SK-N-SH (cell line): ENCODE measurements at regions not wholly inside any gene's neighbourhood (a gene's known extent, or its start where the extent isn't known, plus 50 kb on each side); places are given as distances from the start of the nearest gene placed in this dataset.

Experiments used
- CTCF ChIA-PET: fragments of 300-600, 350-600 bp; formaldehyde crosslinking; extraction: SDS; loops from one replicate; lab custom pipeline; 2021; lab: Yijun Ruan, JAX
- POLR2A ChIA-PET: fragments of 350-600 bp; sonication (Branson Sonifier 250); formaldehyde crosslinking; extraction: SDS; loops from one replicate; lab custom pipeline; 2020; ENCODE audit warnings: antibody characterized with exemption, inconsistent platforms; lab: Yijun Ruan, JAX
- DNase-seq: peaks from one replicate; pipeline ENCODE4 v3.0.0; 2012
- H2AFZ ChIP-seq: fragments of 200-600 bp; sonication (generic); 2 replicates; pipeline ENCODE4 v1.8.1; 2016; ENCODE audit warnings: antibody characterized with exemption, mild to moderate bottlenecking, low read depth
- H3F3A ChIP-seq: fragments of 200-600 bp; sonication (generic); replicated peaks from 2 replicates; pipeline ENCODE3; 2016; ENCODE audit warnings: antibody characterized with exemption, mild to moderate bottlenecking; ENCODE audit not compliant: insufficient read depth
- H3K27ac ChIP-seq, 2 experiments: fragments of 200-500 bp in 1 of 2; fragments of 200-600 bp in 1 of 2; sonication (Bioruptor generic) in 1 of 2; sonication (generic), shearing (Covaris generic) in 1 of 2; 2 replicates each; pipeline versions ENCODE4 v1.5.1 to v1.6.1; 2014 to 2016; ENCODE audit warnings: low read depth in 2 of 2, inconsistent platforms in 1 of 2, low read length in 1 of 2, mild to moderate bottlenecking in 1 of 2, mixed read lengths in 1 of 2
- H3K27me3 ChIP-seq: fragments of 200-600 bp; sonication (generic), shearing (Covaris generic); 2 replicates; pipeline ENCODE4 v1.6.1; 2016; ENCODE audit warnings: mixed run types; ENCODE audit not compliant: insufficient read depth
- H3K36me3 ChIP-seq, 2 experiments: fragments of 200-500 bp in 1 of 2; fragments of 200-600 bp in 1 of 2; sonication (Bioruptor generic) in 1 of 2; sonication (generic) in 1 of 2; replicated peaks in 1 of 2; 2 replicates each; pipeline versions ENCODE3 to v1.5.1; 2014 to 2016; ENCODE audit warnings: low read length in 1 of 2, mild to moderate bottlenecking in 1 of 2; ENCODE audit not compliant: insufficient read depth in 2 of 2, control insufficient read depth in 1 of 2
- H3K4me1 ChIP-seq, 2 experiments: fragments of 200-500 bp in 1 of 2; fragments of 200-600 bp in 1 of 2; sonication (Bioruptor generic) in 1 of 2; sonication (generic), shearing (Covaris generic) in 1 of 2; 2 replicates each; pipeline versions ENCODE4 v1.5.1 to v1.6.1; 2014 to 2016; ENCODE audit warnings: low read depth in 1 of 2, low read length in 1 of 2, mixed run types in 1 of 2; ENCODE audit not compliant: insufficient read depth in 2 of 2, control insufficient read depth in 1 of 2
- H3K4me2 ChIP-seq: fragments of 200-600 bp; sonication (generic), shearing (Covaris generic); 2 replicates; pipeline ENCODE4 v1.6.1; 2017; ENCODE audit warnings: mixed run types
- H3K4me3 ChIP-seq, 2 experiments: fragments of 200-500 bp in 1 of 2; fragments of 200-600 bp in 1 of 2; sonication (Bioruptor generic) in 1 of 2; sonication (generic), shearing (Covaris generic) in 1 of 2; 2 replicates each; pipeline versions ENCODE4 v1.5.1 to v1.8.1; 2014 to 2016; ENCODE audit warnings: low read depth in 2 of 2, inconsistent platforms in 1 of 2, low read length in 1 of 2, mild to moderate bottlenecking in 1 of 2, mixed read lengths in 1 of 2, moderate library complexity in 1 of 2
- H3K79me2 ChIP-seq: fragments of 200-600 bp; sonication (generic); 2 replicates; pipeline ENCODE4 v1.8.1; 2017; ENCODE audit warnings: mild to moderate bottlenecking; ENCODE audit not compliant: insufficient read depth
- H3K9ac ChIP-seq: fragments of 200-600 bp; sonication (generic); 2 replicates; pipeline ENCODE4 v1.6.1; 2017; ENCODE audit warnings: mixed run types
- H3K9me2 ChIP-seq: fragments of 200-600 bp; sonication (generic); 2 replicates; pipeline ENCODE4 v1.6.1; 2017; ENCODE audit warnings: mixed run types
- H3K9me3 ChIP-seq: fragments of 200-600 bp; sonication (generic); 2 replicates; pipeline ENCODE4 v1.6.1; 2017; ENCODE audit warnings: mixed run types, mild to moderate bottlenecking, moderate library complexity
- H4K20me1 ChIP-seq: fragments of 200-600 bp; sonication (generic); 2 replicates; pipeline ENCODE4 v1.6.1; 2017; ENCODE audit warnings: mild to moderate bottlenecking, mixed run types; ENCODE audit not compliant: insufficient read depth
- CTCF ChIP-seq: fragments of 200-600 bp; sonication (generic); IDR thresholded peaks from 2 replicates; pipeline ENCODE4 v1.6.1; 2017; ENCODE audit warnings: antibody characterized with exemption, mild to moderate bottlenecking, moderate library complexity
- ELF1 ChIP-seq: IDR thresholded peaks from 2 replicates; pipeline ENCODE4 v1.4.0; 2012
- FOSL2 ChIP-seq: IDR thresholded peaks from 2 replicates; pipeline ENCODE4 v1.4.0; 2012; ENCODE audit warnings: low read depth, mild to moderate bottlenecking, moderate library complexity, borderline replicate concordance
- JUND ChIP-seq: IDR thresholded peaks from 2 replicates; pipeline ENCODE4 v1.4.0; 2012
- MAX ChIP-seq: IDR thresholded peaks from 2 replicates; pipeline ENCODE4 v1.4.0; 2012; ENCODE audit warnings: low read depth
- MEF2A ChIP-seq: IDR thresholded peaks from 2 replicates; pipeline ENCODE4 v1.4.0; 2012; ENCODE audit warnings: low read depth, borderline replicate concordance
- NFIC ChIP-seq: IDR thresholded peaks from 2 replicates; pipeline ENCODE4 v1.4.0; 2012; ENCODE audit warnings: borderline replicate concordance
- NRF1 ChIP-seq: IDR thresholded peaks from 2 replicates; pipeline ENCODE4 v1.6.1; 2012; ENCODE audit warnings: low read depth, mild to moderate bottlenecking, low read length
- POLR2AphosphoS5 ChIP-seq: IDR thresholded peaks from 2 replicates; pipeline ENCODE4 v1.6.1; 2012; ENCODE audit warnings: low read depth, low read length
- SMC3 ChIP-seq: IDR thresholded peaks from 2 replicates; pipeline ENCODE4 v1.6.1; 2012; ENCODE audit warnings: low read depth, low read length, improper control_type of control experiment
- TAF1 ChIP-seq: IDR thresholded peaks from 2 replicates; pipeline ENCODE4 v1.6.1; 2012; ENCODE audit warnings: low read depth, mild to moderate bottlenecking, low read length, moderate library complexity, borderline replicate concordance
- TCF12 ChIP-seq: IDR thresholded peaks from 2 replicates; pipeline ENCODE4 v1.4.0; 2012
- TEAD4 ChIP-seq: IDR thresholded peaks from 2 replicates; pipeline ENCODE4 v1.4.0; 2012; ENCODE audit warnings: mild to moderate bottlenecking, borderline replicate concordance; ENCODE audit not compliant: insufficient read depth
- USF1 ChIP-seq: IDR thresholded peaks from 2 replicates; pipeline ENCODE4 v1.4.0; 2012; ENCODE audit warnings: low read depth, borderline replicate concordance
- USF2 ChIP-seq: fragments of 150-350 bp; IDR thresholded peaks from 2 replicates; pipeline ENCODE4 v1.6.1; 2017; ENCODE audit warnings: antibody characterized with exemption, low read length, low read depth, borderline replicate concordance
- YY1 ChIP-seq: IDR thresholded peaks from 2 replicates; pipeline ENCODE4 v1.4.0; 2012; ENCODE audit warnings: low read depth, mild to moderate bottlenecking
- ZBTB33 ChIP-seq: IDR thresholded peaks from 2 replicates; pipeline ENCODE4 v1.4.0; 2012; ENCODE audit warnings: low read depth, borderline replicate concordance
- WGBS: methylation state at CpG from one replicate; pipeline ENCODE4 v1.1.6; 2017; ENCODE audit warnings: low lambda C conversion rate; 5-methylcytosine and 5-hydroxymethylcytosine counted together

GRCh38 chr10:64363687-64364086 is 842.5 kb downstream of the REEP3 start:
- no peaks in the 10 kb centered on the region for H3K36me3 ChIP-seq
- POLR2A ChIA-PET, result no interaction called here
- H4K20me1 ChIP-seq, result no peaks in the 10 kb centered on the region
- no peaks in the 10 kb centered on the region for H3K9me3 ChIP-seq
- no peaks in the 10 kb centered on the region for H3K9me2 ChIP-seq
- no peak for TF ChIP-seq MAX
- no peak for TF ChIP-seq NRF1
- TF ChIP-seq TAF1, result no peak
- TF ChIP-seq TEAD4, result no peak
- no peak for TF ChIP-seq FOSL2
- TF ChIP-seq ELF1, result no peak
- no peak for TF ChIP-seq USF1
- TF ChIP-seq NFIC, result no peak
- TF ChIP-seq USF2, result no peak
- TF ChIP-seq POLR2AphosphoS5, result no peak
- TF ChIP-seq YY1, result no peak
- no peak for TF ChIP-seq SMC3
- TF ChIP-seq JUND, result no peak
- TF ChIP-seq TCF12, result no peak
- no peak for TF ChIP-seq MEF2A
- no peak for TF ChIP-seq CTCF
- no peak for TF ChIP-seq ZBTB33
- no peaks in the 10 kb centered on the region for H3K79me2 ChIP-seq
- H3F3A ChIP-seq, result no peaks in the 10 kb centered on the region
- no peak overlapping the region for H3K4me3 ChIP-seq
- CTCF ChIA-PET, result no interaction called here
- no peaks in the 10 kb centered on the region for H3K27me3 ChIP-seq
- 32% methylated on average over 1 of the region's 1 CpG for WGBS
- no peak overlapping the region for H3K4me2 ChIP-seq
- H3K9ac ChIP-seq, result no peak overlapping the region
- H2AFZ ChIP-seq, result no peak overlapping the region
- H3K4me1 ChIP-seq, result no peaks in the 10 kb centered on the region
- no peak for DNase-seq
- no peak overlapping the region for H3K27ac ChIP-seq
